GM18519 (cell line): ENCODE measurements at regions not wholly inside any gene's neighbourhood (a gene's known extent, or its start where the extent isn't known, plus 50 kb on each side); places are given as distances from the start of the nearest gene placed in this dataset.
"Not testable (repeated sequence)": the region's sequence is repeated elsewhere in the genome, so short reads cannot be mapped to it uniquely, and the experiment has no call there.

Experiments used
- ATAC-seq: cut with Tn5 transposase; IDR thresholded peaks from one replicate; pipeline ENCODE4 v1.9.1; 2021; ENCODE audit warnings: mild to moderate bottlenecking, moderate library complexity; ENCODE audit not compliant: unreplicated experiment, low FRiP score

DNA sequence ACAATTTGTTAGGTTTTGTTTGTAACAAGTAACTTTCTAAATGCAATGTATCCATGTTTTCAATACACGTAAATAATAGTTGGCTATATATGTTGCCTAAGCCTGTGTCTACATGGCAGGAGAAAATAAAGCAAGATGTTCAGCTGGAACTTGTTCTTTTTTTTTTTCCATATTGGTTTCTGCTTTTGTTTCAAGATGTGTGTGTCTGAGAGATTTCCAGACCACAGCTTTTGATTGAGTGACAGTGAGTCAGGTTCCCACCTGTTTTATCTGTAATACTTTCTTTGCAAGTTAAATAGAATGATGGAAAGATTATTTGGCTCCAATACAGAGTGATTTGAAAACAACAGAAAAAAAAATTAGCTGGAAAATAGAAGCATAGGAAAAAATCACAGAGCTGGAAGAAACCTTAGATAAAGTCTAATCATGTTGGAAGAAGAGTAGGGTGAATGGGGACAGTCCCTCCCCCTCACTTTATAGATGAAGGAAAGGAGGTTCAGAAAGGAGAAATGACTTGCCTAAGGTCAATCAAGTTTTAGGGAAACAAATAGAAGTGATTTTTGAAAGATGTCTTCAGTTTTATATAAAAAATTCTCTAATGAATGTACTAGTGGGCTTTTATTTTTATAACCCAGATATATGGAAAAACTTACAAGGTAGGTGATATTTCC lies 150.9 kb upstream of the STMND1 start:
- ATAC-seq, result no peak

- ATAC-seq, result no peak
Measured at GRCh38 chr6:16950302-16950701, 151.5 kb upstream of the STMND1 start.

GRCh38 chr6:16949716-16950115 lies 152.1 kb upstream of the STMND1 start:
- ATAC-seq, result no peak

DNA sequence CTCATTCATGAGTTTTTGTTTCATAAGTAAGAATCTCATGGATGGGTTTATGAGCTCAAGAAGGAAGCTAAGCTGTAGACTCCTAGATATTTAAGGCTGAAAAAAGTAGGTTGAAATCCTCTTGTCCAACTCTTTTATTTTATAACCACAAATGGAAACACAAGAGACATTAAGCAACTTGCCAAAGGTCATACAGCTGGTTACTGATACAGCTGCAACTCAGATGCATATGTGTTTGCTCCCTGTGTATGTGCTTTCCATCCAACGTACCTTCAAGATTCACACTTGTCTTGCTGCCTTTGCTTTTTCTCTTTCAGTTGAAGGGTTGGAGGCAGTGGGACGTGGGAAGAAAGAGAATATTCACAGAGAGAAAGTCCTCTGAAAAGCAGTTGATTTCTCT lies 153.5 kb upstream of the STMND1 start:
- ATAC-seq, result no peak

- ATAC-seq, result no peak
Measured at GRCh38 chr6:16947375-16948015, 154.4 kb upstream of the STMND1 start.

GRCh38 chr6:16944596-16944995 lies 157.3 kb upstream of the STMND1 start:
- ATAC-seq, result no peak

GRCh38 chr6:16939839-16940238 lies 162.0 kb upstream of the STMND1 start:
- ATAC-seq, result no peak

DNA sequence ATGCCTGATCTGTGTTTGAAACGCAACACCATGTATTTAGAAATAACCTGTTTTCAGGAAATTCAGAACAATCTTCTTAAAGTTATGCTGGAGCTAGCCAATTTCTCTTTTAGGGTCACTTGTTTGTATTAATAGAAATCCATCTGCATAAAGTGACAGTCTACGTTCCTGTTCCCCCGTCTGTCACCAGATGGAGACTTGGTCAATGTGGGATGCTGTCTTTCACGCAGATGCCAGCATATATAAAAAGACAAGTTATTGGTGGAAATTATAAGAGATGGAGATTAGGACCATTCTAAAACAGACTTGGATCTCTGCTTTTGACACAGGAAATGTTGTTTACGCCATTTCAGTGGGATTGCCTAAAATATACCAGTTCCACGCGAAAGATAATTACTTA lies 162.5 kb upstream of the STMND1 start:
- no peak for ATAC-seq

GRCh38 chr6:16936893-16937292 lies 165.0 kb upstream of the STMND1 start:
- no peak for ATAC-seq

GRCh38 chr6:16933961-16934360 lies 167.9 kb upstream of the STMND1 start:
- ATAC-seq, result no peak

DNA sequence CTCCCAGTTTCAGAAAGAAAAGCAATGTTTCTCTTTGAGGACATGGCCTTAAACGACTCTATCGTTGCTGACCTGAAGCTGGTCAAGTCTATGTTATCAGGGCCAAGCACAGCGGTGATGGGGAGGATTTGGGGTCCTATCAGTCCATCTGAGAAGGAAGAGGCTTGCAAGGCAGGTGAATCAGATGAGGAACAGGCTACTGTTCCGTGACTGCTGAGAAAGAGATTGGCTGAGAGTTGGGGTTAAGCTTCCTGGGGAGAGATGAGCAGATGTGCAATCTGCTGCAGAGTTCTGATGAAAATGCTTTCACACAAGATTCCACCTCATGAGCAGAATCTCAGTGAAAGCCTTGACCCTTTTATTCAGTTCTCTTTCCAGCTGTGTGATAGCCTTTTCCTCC lies 168.3 kb upstream of the STMND1 start:
- no peak for ATAC-seq

DNA sequence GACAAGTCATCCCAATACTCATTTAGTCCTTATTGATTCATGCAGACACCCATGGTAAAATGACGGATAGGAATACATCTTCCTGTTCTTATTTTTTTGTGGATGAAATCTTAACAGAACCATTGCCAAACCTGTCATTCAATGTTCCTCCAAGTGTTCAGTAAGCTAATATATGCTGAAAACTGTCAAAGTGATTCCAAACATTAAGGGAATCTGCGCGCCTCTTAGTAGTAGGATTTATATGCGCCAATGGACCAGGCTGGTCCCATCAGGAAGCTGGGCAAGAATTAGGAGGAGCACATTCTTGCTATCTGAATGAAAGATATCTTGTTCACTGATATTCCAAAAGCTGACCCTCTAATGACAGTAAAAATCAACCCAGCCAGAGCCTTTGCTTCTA lies 168.9 kb upstream of the STMND1 start:
- ATAC-seq, result no peak

DNA sequence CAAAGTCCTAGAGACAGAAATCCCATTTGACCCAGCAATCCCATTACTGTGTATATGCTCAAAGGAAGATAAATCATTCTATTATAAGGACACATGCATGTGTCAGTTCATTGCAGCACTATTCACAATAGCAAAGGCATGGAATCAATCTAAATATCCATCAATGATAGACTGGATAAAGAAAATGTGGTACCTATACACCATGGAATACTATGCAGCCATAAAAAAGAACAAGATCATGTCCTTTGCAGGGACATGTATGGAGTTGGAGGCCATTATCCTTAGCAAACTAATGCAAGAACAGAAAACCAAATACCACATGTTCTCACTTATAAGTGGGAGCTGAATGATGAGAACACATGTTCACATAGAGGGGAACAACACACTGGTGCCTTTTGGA lies 169.8 kb upstream of the ATXN1 start:
- ATAC-seq, result not testable (repeated sequence)

DNA sequence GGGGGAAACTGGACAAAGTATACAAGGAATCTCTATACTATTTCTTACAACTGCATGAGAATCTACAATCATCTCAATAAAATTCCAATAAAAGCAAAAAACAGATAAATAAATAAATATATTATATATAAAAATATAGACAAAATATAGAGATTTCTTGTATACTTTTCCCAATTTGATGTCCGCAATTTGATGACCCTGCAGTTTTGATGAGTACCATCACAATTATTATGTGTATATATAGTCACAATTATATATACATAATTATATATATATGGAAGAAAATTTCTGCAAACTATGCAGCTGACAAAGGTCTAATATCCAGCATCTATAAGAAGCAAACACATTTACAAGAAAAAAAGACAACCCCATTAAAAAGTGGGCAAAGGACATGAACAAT lies 169.2 kb upstream of the ATXN1 start:
- ATAC-seq, result no peak

DNA sequence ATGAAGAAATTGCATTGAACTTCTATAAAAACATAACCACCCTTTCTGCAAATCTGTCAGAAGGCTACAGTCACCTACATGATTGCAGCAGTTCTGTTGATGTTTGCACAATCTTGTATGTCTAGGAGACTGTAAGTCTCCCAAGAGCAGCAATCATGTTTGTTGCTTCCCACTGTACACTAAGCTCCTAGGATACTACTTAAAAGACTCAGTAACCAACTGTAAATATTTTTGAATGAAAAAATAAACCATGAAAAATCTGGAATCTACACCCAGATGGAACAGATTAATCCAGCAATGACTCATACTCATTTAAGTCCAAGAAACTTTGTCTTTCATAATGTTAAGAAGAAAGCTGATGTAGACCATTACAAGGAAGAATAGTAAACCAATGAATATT lies 168.5 kb upstream of the ATXN1 start:
- no peak for ATAC-seq

DNA sequence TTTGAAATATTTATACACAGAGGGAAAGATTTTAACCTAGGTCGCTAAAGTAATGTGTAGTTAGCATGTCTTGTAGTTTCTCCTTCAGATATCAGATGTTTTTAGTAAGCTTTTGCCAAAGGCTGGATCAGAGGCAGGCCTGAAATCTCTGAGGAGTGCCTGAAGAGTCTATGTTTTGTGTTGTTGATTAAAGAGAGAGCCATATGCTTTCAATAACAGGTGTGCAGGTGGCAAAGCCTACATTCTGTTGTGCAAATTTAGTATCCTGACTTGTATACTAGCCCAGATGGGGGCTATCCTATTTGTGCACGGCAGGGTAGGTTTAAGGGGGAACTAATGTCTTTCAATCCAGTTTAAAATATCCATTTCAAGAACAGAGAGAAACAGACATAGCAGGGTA lies 167.1 kb upstream of the ATXN1 start:
- no peak for ATAC-seq

- no peak for ATAC-seq
Measured at GRCh38 chr6:16927205-16927604, 165.9 kb upstream of the ATXN1 start.

DNA sequence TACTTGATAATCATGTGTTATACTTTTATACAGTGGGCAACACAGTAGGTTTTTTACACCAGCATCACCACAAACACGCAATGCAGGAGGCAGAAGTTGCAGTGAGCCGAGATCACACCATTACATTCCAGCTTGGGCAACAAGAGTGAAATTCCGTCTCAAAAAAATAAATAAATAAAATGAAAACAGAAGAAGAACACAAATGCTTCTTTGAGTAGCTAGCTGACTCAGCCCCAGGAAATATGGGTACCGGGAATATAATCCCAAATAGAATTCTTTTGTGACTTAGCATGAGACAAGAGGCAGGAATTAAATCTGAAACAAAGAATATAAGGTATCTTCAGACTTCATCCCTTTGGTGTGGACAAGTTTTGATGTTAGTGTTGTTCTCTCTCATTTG lies 164.2 kb upstream of the ATXN1 start:
- ATAC-seq, result no peak

- no peak for ATAC-seq
Measured at GRCh38 chr6:16922282-16922681, 161.0 kb upstream of the ATXN1 start.

DNA sequence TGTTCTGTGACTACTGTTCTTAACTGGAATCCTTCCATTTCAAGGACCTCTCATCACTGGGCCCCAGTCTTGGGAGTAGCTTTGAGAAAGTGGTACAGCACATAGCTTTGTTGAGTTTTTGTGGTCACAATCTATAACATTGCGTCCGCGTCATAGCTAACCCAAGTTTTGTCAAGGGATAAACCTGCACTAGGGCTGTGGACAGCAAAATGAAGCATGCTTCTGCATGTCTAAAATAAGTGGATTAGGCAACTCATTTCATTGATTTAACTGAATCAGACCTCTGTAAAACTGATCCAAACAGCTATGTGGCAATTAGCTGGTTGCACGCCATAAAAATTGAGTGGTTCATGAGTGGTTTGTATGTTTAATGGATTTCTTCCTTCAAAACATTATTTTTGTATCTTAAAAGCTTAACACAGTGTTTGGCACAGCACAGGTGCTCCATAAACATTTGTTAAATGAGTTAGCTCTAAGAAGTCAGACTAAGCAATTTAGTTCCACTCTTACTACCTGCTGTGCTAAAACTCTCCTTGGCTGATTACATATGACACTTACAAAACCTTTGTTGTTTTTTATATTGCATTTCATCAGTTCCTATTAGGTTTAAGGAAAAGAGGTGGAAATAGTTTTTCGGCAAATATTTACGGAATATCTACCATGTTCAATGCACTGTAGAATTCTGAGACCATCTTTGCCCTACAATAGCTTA lies 160.3 kb upstream of the ATXN1 start:
- no peak for ATAC-seq

DNA sequence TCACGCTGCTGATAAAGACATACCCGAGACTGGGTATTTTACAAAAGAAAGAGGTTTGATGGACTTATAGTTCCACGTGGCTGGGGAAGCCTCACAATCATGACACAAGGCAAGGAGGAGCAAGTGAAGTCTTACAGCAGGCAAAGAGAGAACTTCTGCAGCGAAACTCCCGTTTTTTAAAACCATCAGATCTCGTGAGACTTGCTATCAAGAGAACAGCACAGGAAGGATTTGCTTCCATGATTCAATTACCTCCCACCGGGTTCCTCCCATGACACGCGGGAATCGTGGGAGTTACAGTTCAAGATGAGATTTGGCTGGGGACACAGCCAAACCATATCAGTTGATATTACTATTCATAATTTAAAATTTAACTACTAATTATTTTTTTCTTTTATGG lies 157.3 kb upstream of the ATXN1 start:
- ATAC-seq, result no peak

- ATAC-seq, result no peak
Measured at GRCh38 chr6:16914184-16914583, 152.9 kb upstream of the ATXN1 start.
